BLaER1 (cell line): ENCODE measurements at regions not wholly inside any gene's neighbourhood (a gene's known extent, or its start where the extent isn't known, plus 50 kb on each side); places are given as distances from the start of the nearest gene placed in this dataset.

Experiments used
- H3K27ac ChIP-seq: shearing (Covaris generic); formaldehyde crosslinking; 2 replicates; pipeline ENCODE4 v1.8.1; 2022
- H3K27me3 ChIP-seq: shearing (Covaris generic); formaldehyde crosslinking; 2 replicates; pipeline ENCODE4 v1.8.1; 2022
- H3K36me3 ChIP-seq: shearing (Covaris generic); formaldehyde crosslinking; 2 replicates; pipeline ENCODE4 v1.8.1; 2022
- H3K4me1 ChIP-seq: shearing (Covaris generic); formaldehyde crosslinking; 2 replicates; pipeline ENCODE4 v1.8.1; 2022
- H3K4me2 ChIP-seq: shearing (Covaris generic); formaldehyde crosslinking; 2 replicates; pipeline ENCODE4 v1.8.1; 2022
- H3K4me3 ChIP-seq: shearing (Covaris generic); formaldehyde crosslinking; 2 replicates; pipeline ENCODE4 v1.8.1; 2022
- H3K9ac ChIP-seq: shearing (Covaris generic); formaldehyde crosslinking; 2 replicates; pipeline ENCODE4 v1.8.1; 2022
- H3K9me3 ChIP-seq: shearing (Covaris generic); formaldehyde crosslinking; 2 replicates; pipeline ENCODE4 v1.8.1; 2022
- H4K20me1 ChIP-seq: shearing (Covaris generic); formaldehyde crosslinking; 2 replicates; pipeline ENCODE4 v1.8.1; 2022
- Cebpa-rat ChIP-seq: shearing (Covaris generic); IDR thresholded peaks from 2 replicates; pipeline ENCODE4 v1.8.1; 2022

GRCh38 chr9:89993678-89994630 lies 389.1 kb downstream of the GADD45G start:
- peaks cover 44% of the 10 kb centered on the region for H3K4me1 ChIP-seq
- H3K36me3 ChIP-seq: no peaks in the 10 kb centered on the region
- TF ChIP-seq Cebpa-rat: no peak
- H3K9me3 ChIP-seq: no peaks in the 10 kb centered on the region
- no peak overlapping the region for H3K27ac ChIP-seq
- H4K20me1 ChIP-seq: no peaks in the 10 kb centered on the region
- no peaks in the 10 kb centered on the region for H3K27me3 ChIP-seq
- no peak overlapping the region for H3K4me2 ChIP-seq
- no peak overlapping the region for H3K4me3 ChIP-seq
- H3K9ac ChIP-seq: no peak overlapping the region

GRCh38 chr9:89994988-89995613 lies 390.3 kb downstream of the GADD45G start:
- H3K4me3 ChIP-seq: no peak overlapping the region
- peaks cover 55% of the 10 kb centered on the region for H3K4me1 ChIP-seq
- no peaks in the 10 kb centered on the region for H3K36me3 ChIP-seq
- H3K4me2 ChIP-seq: peak overlapping the region; percentile 1; the same call in 1 of the 2 replicates
- H3K27ac ChIP-seq: peak overlapping the region; percentile 29; the same call in 1 of the 2 replicates
- no peaks in the 10 kb centered on the region for H4K20me1 ChIP-seq
- no peaks in the 10 kb centered on the region for H3K9me3 ChIP-seq
- H3K27me3 ChIP-seq: no peaks in the 10 kb centered on the region
- no peak overlapping the region for H3K9ac ChIP-seq
- no peak for TF ChIP-seq Cebpa-rat

GRCh38 chr9:89996116-89996515 lies 391.3 kb downstream of the GADD45G start:
- TF ChIP-seq Cebpa-rat: no peak
- H4K20me1 ChIP-seq: no peaks in the 10 kb centered on the region
- no peak overlapping the region for H3K9ac ChIP-seq
- no peaks in the 10 kb centered on the region for H3K27me3 ChIP-seq
- no peak overlapping the region for H3K27ac ChIP-seq
- H3K4me2 ChIP-seq: no peak overlapping the region; the same call in 1 of the 2 replicates
- no peaks in the 10 kb centered on the region for H3K9me3 ChIP-seq
- peaks cover 65% of the 10 kb centered on the region for H3K4me1 ChIP-seq
- H3K36me3 ChIP-seq: no peaks in the 10 kb centered on the region
- H3K4me3 ChIP-seq: no peak overlapping the region

GRCh38 chr9:89996773-89997172 lies 392.0 kb downstream of the GADD45G start:
- H3K9ac ChIP-seq: no peak overlapping the region
- no peak overlapping the region for H3K4me2 ChIP-seq
- H3K4me3 ChIP-seq: no peak overlapping the region
- H3K9me3 ChIP-seq: no peaks in the 10 kb centered on the region
- no peaks in the 10 kb centered on the region for H4K20me1 ChIP-seq
- TF ChIP-seq Cebpa-rat: no peak
- no peak overlapping the region for H3K27ac ChIP-seq
- no peaks in the 10 kb centered on the region for H3K27me3 ChIP-seq
- H3K36me3 ChIP-seq: no peaks in the 10 kb centered on the region
- peaks cover 71% of the 10 kb centered on the region for H3K4me1 ChIP-seq

- peaks cover 66% of the 10 kb centered on the region for H3K4me1 ChIP-seq
- H3K27me3 ChIP-seq: no peaks in the 10 kb centered on the region
- no peaks in the 10 kb centered on the region for H3K9me3 ChIP-seq
- H3K27ac ChIP-seq: no peak overlapping the region
- no peak for TF ChIP-seq Cebpa-rat
- no peak overlapping the region for H3K4me3 ChIP-seq
- H3K4me2 ChIP-seq: no peak overlapping the region
- H3K9ac ChIP-seq: no peak overlapping the region
- H4K20me1 ChIP-seq: no peaks in the 10 kb centered on the region
- H3K36me3 ChIP-seq: no peaks in the 10 kb centered on the region
Observed at GRCh38 chr9:89998633-89999032, 393.8 kb downstream of the GADD45G start.

GRCh38 chr9:89999176-89999533 lies 394.3 kb downstream of the GADD45G start:
- no peaks in the 10 kb centered on the region for H3K27me3 ChIP-seq
- no peaks in the 10 kb centered on the region for H4K20me1 ChIP-seq
- H3K9me3 ChIP-seq: no peaks in the 10 kb centered on the region
- H3K27ac ChIP-seq: peak overlapping the region; percentile 83
- H3K4me3 ChIP-seq: no peak overlapping the region
- H3K4me1 ChIP-seq: peaks cover 61% of the 10 kb centered on the region
- H3K9ac ChIP-seq: peak overlapping the region; percentile 78; the same call in 1 of the 2 replicates
- H3K4me2 ChIP-seq: peak overlapping the region; percentile 83
- no peaks in the 10 kb centered on the region for H3K36me3 ChIP-seq
- TF ChIP-seq Cebpa-rat: no peak

- no peaks in the 10 kb centered on the region for H3K9me3 ChIP-seq
- H3K4me2 ChIP-seq: peak overlapping the region; percentile 83
- H3K4me3 ChIP-seq: peak overlapping the region; percentile 55
- peak overlapping the region; percentile 83 for H3K27ac ChIP-seq
- H3K36me3 ChIP-seq: no peaks in the 10 kb centered on the region
- peak overlapping the region; percentile 78 for H3K9ac ChIP-seq
- TF ChIP-seq Cebpa-rat: no peak
- no peaks in the 10 kb centered on the region for H4K20me1 ChIP-seq
- peaks cover 56% of the 10 kb centered on the region for H3K4me1 ChIP-seq
- no peaks in the 10 kb centered on the region for H3K27me3 ChIP-seq
Observed at GRCh38 chr9:89999534-90000370, 394.9 kb downstream of the GADD45G start.

- Histone ChIP-seq H3K27ac (peak overlapping the region; percentile 83), H3K9me3 (peaks cover 4% of the 10 kb centered on the region), H3K4me2 (peak overlapping the region; percentile 83)
Observed at GRCh38 chr9:90000925-90001324, 396.1 kb downstream of the GADD45G start.

GRCh38 chr9:90001747-90002146 lies 396.9 kb downstream of the GADD45G start:
- no peak for TF ChIP-seq Cebpa-rat
- H3K4me3 ChIP-seq: no peak overlapping the region
- no peak overlapping the region for H3K27ac ChIP-seq
- no peaks in the 10 kb centered on the region for H3K36me3 ChIP-seq
- H3K27me3 ChIP-seq: no peaks in the 10 kb centered on the region
- no peak overlapping the region for H3K9ac ChIP-seq
- peaks cover 4% of the 10 kb centered on the region for H3K9me3 ChIP-seq
- no peaks in the 10 kb centered on the region for H4K20me1 ChIP-seq
- H3K4me2 ChIP-seq: no peak overlapping the region
- peaks cover 48% of the 10 kb centered on the region for H3K4me1 ChIP-seq

More at GRCh38 chr9:90000925-90001324, 396.1 kb downstream of the GADD45G start:
- TF ChIP-seq Cebpa-rat: no peak
- Histone ChIP-seq H3K4me3 (no peak overlapping the region), H3K36me3 (no peaks in the 10 kb centered on the region), H3K4me1 (peaks cover 45% of the 10 kb centered on the region), H3K9ac (no peak overlapping the region; the same call in 1 of the 2 replicates), H4K20me1 (no peaks in the 10 kb centered on the region), H3K27me3 (no peaks in the 10 kb centered on the region)
